Left ventricle myocardium superior (tissue), 1 donor: ENCODE measurements at regions not wholly inside any gene's neighbourhood (a gene's known extent, or its start where the extent isn't known, plus 50 kb on each side); places are given as distances from the start of the nearest gene placed in this dataset.

Experiments used
- ATAC-seq: fragments of 200-7000 bp; cut with Tn5 transposase; one replicate; pipeline ENCODE4 v1.9.1; 2020; ENCODE audit warnings: mild to moderate bottlenecking, moderate library complexity
- DNase-seq: peaks from one replicate; pipeline ENCODE4 v3.0.0-alpha.2; 2020
- intact Hi-C: fragments of 100-400 bp; cut with micrococcal nuclease; formaldehyde crosslinking; loops from one replicate; pipeline ENCODE4 v1.11.0; 2022
- donor health status: DM: no; HTN: yes; CAD: no; lungs with severe emphysema.

- ATAC-seq (no peak), DNase-seq (no peak)
- intact Hi-C loops = no loop called here
These were observed 233.4 kb upstream of the KLF4 start for GRCh38 chr9:107723015-107723414.

GRCh38 chr9:107721705-107722245 lies 232.2 kb upstream of the KLF4 start:
- ATAC-seq = no peak
- no peak for DNase-seq
- intact Hi-C loops = no loop called here

- DNase-seq (no peak), ATAC-seq (no peak)
- intact Hi-C loops = no loop called here
These were observed 230.9 kb upstream of the KLF4 start for GRCh38 chr9:107720501-107720900.

- ATAC-seq (no peak), DNase-seq (no peak)
- intact Hi-C loops = no loop called here
These were observed 228.2 kb upstream of the KLF4 start for GRCh38 chr9:107717529-107718314.

DNA sequence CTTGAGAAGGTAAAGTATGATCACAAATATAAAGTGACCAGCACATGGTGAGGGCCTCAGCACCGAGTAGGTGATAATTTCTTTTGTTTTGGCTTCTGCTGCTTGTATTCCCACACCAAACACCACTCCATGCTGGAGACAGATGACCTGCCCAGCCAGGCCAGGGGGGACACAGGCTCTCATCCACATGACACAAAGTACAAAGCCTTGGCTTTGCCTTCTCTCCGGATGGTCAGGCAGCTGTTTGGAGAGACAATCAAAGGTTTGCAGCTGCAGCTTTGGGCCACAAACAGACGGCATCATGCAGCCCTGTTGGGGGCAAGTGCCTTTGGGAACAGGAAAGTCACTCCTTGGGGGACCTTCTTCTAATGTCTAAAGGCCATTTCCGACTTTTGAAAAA lies 226.2 kb upstream of the KLF4 start:
- intact Hi-C loops = no loop called here
- DNase-seq (no peak), ATAC-seq (no peak)

- DNase-seq (no peak), ATAC-seq (no peak)
- intact Hi-C loops = no loop called here
These were observed 223.9 kb upstream of the KLF4 start for GRCh38 chr9:107713470-107713869.

GRCh38 chr9:107712390-107712789 lies 222.8 kb upstream of the KLF4 start:
- intact Hi-C loops = no loop called here
- ATAC-seq = no peak

GRCh38 chr9:107711542-107711941 lies 222.0 kb upstream of the KLF4 start:
- DNase-seq = peak; percentile 39
- intact Hi-C loops = no loop called here
- peak; percentile 48 for ATAC-seq

More at GRCh38 chr9:107712390-107712789, 222.8 kb upstream of the KLF4 start:
- DNase-seq = no peak

DNA sequence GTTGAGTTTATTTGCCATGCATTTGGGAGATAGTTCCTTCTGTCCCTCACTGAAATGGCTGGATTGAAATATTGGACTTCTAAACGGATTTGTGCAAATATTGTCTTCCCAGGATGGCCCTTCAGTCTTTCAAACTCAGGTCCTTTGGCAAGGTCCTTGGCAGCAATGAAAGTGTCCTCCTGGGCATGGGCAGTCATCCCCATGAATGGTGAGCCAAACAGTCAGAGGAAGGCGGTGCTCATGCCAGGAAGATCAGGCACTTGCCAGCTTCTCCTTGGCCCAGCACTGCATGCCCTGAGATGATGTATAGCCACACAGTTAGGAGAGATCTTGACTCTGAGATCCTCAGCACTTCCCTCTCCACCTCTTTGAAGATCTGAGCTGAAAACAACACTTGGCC lies 221.4 kb upstream of the KLF4 start:
- no peak for DNase-seq
- ATAC-seq = no peak
- intact Hi-C loops = no loop called here

GRCh38 chr9:107710546-107710945 lies 221.0 kb upstream of the KLF4 start:
- intact Hi-C loops = no loop called here
- DNase-seq (no peak), ATAC-seq (no peak)

DNA sequence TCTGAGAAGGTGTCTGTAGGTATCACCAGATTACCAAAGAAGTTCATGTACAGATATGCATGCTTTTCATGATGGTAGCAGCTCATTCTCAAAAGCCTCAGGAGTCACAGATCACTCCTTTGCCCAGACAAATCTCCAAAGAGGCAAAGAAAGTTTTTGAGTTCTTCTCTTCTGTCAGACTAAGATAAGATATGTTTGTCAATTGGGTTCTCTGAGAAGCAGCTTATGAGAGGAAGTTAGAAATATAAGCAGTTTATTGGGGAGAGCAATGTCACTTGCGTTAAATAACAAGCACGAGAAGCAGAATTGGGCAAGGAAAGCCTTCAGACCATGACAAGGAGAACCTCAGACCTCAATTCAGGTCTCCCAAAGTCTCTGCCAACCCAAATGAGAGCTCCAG lies 219.2 kb upstream of the KLF4 start:
- ATAC-seq (no peak), DNase-seq (no peak)
- intact Hi-C loops = no loop called here

- peak; percentile 70 for ATAC-seq
- no peak for DNase-seq
- intact Hi-C loops = no loop called here
These were observed 218.4 kb upstream of the KLF4 start for GRCh38 chr9:107707915-107708441.

GRCh38 chr9:107707428-107707837 lies 217.9 kb upstream of the KLF4 start:
- intact Hi-C loops = no loop called here
- peak; percentile 61 for ATAC-seq
- no peak for DNase-seq

DNA sequence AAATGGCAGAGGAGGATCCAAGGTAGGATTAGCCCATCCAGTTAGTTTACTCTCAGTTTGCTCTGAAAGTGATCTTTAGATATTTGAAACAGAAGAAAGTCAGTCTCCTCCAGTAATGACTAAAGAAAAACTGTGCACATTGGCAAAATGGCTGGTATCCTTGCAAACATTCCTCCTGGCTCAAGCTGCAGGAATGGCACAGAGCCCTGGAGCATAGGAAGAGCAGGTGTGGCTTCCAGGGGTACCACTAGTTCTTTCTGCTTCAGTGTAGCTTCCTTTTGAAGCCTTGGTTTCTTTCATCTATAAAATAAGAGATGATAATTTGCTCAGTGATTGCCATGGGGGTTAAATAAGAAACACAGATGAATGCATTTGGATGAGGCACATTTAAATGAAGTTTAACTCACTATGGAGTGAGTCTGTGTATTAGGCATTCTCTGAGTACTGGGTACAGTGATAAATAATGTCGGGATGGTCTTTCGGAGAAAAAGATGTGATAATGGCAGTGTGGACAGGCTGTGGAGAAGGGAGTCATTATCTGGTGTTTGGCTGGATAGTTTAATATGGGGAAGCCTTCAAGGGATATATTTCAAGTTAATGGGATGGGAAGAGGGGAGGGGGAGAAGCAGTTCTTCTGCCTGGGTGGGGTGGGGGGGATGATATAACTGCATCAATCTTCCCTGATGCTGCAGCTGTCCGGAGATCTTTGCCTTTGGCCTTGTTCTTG lies 217.3 kb upstream of the KLF4 start:
- DNase-seq (no peak), ATAC-seq (no peak)
- intact Hi-C loops = no loop called here

DNA sequence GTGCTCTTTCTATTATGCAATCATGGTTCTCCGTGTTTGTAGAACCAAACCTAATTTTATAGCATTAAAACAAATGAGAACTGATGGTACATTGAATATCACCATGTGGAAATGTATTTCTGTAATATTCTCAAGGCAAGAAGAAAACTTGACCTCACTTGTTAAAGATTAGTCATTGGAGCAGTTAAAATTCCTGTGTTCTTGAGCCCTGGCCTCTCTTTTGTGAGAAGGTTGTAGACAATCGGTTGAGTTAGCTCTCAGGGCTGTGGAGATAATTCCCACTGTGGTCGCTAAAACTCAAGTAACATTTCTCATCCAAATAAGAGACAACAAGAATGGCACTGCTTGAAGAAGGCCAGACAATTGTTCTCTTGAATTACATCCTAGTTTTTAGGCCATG lies 216.0 kb upstream of the KLF4 start:
- intact Hi-C loops = no loop called here
- no peak for DNase-seq
- ATAC-seq = no peak

DNA sequence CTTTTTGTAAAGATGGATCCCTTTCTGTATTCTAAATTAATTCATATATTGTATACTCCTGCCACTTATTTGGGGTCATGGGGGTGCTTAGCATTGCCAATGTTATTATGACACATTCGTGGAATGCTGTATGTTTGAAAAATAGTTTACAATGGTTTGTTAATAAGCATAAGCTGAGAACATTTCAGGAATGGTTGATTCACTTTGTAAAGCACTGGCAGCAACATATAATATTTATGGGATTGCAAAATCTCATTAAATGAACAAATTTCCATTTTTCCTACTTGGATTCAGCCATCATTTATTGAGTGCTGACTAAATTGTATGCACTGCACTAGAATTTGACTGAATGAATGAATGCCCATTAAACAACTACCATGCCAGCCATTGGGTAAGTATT lies 215.2 kb upstream of the KLF4 start:
- intact Hi-C loops = no loop called here
- no peak for DNase-seq
- no peak for ATAC-seq

- intact Hi-C loops = no loop called here
- peak; percentile 50 for ATAC-seq
- DNase-seq = no peak
These were observed 214.1 kb upstream of the KLF4 start for GRCh38 chr9:107703651-107704050.

DNA sequence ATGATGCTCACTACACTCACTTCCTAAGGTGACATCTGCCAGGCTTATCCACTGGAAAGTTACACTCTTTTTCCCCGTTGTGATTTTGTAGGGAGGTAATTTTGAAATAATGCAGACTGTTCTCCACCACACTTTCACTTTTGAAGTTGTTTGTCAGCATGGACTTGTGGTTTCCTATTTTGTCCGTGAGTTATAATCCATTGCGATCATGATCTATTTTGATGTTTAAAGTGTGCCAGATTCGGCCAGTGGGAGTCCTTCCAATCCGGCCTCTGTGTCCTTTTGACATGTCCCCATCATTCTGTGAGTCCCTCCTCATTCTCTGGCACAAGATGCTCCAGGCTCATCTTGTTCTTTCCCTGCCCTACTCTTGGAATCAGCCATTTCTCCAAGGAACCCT lies 211.3 kb upstream of the KLF4 start:
- DNase-seq = no peak
- no peak for ATAC-seq
- intact Hi-C loops = no loop called here

DNA sequence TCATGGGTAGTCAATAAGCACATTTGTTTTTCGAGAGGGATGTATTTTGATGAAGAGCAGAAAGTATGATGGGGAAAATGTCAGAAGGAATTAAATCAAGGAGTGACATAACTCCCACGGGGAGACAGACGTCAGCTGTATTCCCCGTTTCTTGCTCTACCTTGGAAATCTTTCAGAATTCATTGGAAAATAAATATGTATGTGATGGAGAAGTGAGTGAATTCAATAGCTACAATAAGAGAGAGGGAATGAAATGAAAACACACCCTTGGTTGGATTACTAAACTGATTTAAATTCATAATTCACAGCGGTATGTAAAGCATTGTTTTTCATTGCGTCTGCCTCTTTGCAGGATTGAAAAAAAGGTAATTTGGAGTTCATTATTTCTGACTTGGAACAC lies 209.7 kb upstream of the KLF4 start:
- intact Hi-C loops = no loop called here
- DNase-seq (no peak), ATAC-seq (no peak)

DNA sequence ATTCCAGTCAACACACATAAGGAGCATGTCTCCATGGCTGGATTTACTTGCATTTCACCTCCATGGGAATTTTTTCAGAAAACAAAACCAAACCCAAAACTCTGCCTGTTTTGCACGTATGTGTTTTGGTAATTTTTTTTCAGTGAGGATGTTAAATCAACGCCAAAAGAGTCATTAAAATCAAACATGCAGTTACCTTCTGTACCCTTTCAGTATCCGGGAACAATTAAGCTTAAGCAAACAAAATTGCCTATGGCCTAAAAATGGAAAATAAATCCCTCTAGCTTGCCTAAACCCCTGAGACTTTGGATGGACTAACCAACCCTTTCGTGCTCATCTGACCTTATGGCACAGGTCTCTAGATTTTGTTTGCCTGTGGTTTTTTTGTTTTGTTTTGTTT lies 209.2 kb upstream of the KLF4 start:
- DNase-seq (no peak), ATAC-seq (no peak)
- intact Hi-C loops = no loop called here
